Erythroblast (primary cell): ENCODE measurements at regions not wholly inside any gene's neighbourhood (a gene's known extent, or its start where the extent isn't known, plus 50 kb on each side); places are given as distances from the start of the nearest gene placed in this dataset.

ENCODE experiments used
- GATA1 ChIP-seq: IDR thresholded peaks from 2 replicates; pipeline ENCODE4 v1.6.1; 2011; ENCODE audit warnings: low read depth, mild to moderate bottlenecking, control low read depth, low read length, moderate library complexity
- POLR2A ChIP-seq: IDR thresholded peaks from 2 replicates; pipeline ENCODE4 v1.6.1; 2011; ENCODE audit warnings: mild to moderate bottlenecking, low read length

GRCh38 chr17:11049539-11049938, 191.5 kb upstream of the SHISA6 start:
- TF ChIP-seq POLR2A = no peak
- no peak for TF ChIP-seq GATA1
